ENCODE measurements at regions not wholly inside any gene's neighbourhood (a gene's known extent, or its start where the extent isn't known, plus 50 kb on each side); places are given as distances from the start of the nearest gene placed in this dataset.
"Not testable (repeated sequence)": the region's sequence is repeated elsewhere in the genome, so short reads cannot be mapped to it uniquely, and the experiment has no call there.

DNA sequence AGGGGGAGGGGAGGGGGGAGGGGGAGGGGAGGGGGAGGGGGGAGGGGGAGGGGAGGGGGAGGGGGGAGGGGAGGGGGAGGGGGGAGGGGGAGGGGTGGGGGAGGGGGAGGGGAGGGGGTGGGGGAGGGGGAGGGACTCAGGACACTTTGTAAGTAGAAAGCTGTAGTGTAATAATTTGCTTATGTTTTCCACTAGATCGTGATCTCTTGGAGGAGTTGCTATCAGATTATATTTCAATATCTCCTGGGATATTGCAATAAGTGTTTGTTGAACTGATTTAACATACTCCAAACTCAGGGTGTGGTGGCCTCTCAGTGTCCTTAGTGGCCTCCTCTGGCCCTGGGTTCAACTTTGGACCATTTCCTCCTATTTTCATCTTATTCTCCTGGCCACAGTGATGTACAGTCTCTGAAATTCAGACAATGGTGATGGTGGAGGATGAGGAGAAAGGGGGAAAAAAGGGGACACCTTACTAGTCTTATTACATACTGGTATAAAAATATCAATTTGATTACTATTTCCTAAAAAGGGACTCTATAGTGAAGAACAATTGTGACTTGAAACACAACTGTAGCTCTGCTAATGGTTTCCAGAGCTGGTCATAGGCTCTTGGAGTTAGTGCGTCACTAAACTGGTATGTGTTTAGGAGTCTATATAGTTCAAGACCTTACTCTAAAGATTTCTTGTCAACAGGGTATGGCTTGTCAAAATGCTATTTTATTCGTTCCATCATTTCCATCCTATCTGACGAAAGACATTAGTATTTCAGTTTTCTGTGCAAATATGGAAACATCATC is 89.6 kb downstream of the DDX1 start:
- no peak for DNase-seq (ENCODE audit: low read depth in 2 of 2)

DNA sequence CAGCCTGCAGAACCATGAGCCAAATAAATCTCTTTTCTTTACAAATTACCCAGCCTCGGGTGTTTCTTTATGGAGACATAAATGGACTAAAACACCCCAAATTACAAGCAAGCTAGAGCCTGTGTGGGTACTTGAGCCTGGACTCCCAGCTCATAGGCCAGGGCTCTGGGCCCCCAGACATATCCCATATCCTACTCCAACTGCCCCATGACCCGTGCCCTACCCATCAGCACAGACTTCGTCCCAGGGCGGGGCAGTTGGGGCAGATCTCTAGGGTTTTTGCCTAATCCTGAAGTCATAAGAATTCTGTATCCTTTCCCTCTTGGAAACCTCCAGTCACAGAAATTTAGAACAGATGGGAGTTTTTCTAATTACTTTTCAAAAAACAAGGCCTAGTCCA is 90.7 kb downstream of the DDX1 start:
- DNase-seq (ENCODE audit: low read depth in 2 of 2): no peak

DNA sequence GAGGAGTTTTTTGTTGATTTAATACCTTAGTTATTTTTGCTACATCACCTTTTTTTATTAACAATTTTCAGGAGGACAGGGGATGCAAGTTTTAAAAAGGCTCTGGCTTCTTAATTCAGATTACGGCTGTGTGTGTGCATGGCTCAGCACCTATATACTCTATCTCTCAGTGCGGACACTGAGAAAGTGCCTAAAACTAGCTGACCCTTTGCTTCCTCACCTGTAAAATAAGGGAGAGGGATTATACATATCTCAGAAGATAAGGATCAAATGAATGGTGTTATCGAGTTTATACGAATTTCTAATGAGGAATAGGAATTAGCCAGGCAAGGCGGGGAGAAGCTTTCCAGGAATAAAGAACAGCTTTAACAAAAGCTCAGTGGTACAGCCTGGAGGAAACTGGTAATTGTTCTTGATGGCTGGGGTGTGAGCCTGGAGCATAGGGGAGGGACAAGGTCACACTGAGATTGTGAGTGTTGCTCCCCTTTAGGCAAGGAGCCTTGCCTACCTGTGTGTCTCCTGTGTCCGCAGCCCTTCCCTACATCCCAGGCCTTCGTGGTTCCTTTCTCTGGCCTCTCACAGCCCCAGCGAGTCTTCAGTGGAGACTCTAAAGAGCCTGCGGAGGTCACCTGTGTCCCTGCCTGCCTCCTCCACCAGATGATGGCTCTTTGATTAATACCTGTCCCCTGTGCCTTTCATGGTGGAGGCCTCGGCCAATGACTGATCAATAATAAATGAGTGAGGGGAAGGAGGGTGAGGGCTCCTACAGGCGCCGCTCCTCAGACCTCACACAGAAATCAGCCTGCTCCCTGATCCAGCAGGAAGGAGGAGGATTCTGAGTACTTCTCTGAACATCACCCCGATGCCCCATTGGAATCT is 92.7 kb downstream of the DDX1 start:
- DNase-seq (ENCODE audit: low read depth in 2 of 2): no peak

DNA sequence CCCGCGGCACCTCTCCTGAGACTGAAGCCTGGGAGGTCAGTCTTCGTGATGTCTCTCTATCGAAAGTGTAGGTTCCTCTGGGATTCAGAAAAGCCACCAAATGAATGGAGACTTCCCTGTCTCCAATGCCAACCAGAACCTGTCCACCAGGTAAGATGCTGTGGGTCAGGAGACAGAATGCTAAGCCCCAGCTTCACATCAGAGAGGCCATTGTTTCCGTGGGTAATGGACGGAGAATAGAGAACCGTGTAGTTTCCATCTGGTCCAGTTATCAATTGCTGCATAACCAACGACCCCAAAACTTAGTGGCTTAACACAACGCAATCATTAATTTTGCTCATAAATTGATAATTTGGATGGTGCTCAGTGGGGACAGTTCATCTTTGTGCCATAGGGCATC is 93.5 kb downstream of the DDX1 start:
- no peak for DNase-seq (ENCODE audit: low read depth in 2 of 2)

DNA sequence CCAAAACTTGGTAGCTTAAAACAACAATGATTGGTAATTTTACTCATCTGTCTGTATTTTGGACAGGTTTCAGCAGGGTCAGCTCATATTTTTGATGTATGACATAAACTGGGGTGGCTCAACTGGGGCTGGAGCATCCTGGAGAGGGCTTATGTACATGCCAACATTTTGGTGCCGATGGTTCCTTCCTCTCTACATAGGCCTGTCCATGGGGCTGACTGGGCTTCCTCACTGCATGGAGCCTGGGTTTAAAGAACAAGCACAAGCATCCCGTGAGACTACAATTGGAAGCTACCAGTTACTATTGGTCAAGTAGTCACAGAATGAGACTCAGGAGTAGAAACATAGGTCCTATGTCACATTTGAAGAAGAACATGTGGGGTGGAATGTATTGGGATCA is 95.0 kb downstream of the DDX1 start:
- DNase-seq (ENCODE audit: low read depth in 2 of 2): no peak

DNA sequence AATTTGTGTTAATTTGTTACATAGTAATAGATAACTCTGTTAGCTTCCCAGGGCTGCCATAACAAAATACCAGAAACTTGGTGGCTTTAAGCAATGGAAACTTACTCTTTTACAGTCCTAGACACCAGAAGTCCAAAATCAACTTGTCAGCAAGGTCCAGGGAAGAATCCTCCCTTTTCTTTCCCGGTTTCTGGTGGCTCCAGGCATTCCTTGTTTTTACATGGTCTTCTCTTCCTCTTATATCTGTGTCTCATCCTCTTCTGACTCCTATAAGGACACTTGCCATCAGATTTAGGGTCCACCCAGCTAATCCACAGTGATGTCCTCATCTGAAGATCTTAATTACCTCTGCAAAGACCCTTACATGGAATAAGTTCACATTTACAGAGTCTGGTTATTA is 95.6 kb downstream of the DDX1 start:
- DNase-seq (ENCODE audit: low read depth in 2 of 2): no peak

DNA sequence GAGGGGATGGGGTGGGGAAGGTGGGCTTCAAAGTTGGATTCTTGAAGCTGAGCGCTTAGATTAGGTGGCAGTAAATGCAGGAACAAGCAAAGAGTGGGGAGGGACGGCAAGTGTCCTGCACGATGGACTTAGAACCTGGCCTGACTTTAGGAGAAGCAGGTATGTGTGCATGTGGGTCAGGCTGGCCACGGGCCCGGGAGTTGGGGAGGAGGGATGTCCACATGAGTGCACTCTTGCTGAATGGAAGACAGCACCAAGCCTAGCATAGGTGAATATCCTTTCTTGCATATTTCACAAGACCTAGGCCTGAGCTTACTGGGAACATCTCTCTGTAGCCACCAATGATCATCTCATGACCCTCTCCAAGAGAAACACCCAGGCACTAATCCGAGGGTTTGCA is 96.1 kb downstream of the DDX1 start:
- no peak for DNase-seq (ENCODE audit: low read depth in 2 of 2)

DNA sequence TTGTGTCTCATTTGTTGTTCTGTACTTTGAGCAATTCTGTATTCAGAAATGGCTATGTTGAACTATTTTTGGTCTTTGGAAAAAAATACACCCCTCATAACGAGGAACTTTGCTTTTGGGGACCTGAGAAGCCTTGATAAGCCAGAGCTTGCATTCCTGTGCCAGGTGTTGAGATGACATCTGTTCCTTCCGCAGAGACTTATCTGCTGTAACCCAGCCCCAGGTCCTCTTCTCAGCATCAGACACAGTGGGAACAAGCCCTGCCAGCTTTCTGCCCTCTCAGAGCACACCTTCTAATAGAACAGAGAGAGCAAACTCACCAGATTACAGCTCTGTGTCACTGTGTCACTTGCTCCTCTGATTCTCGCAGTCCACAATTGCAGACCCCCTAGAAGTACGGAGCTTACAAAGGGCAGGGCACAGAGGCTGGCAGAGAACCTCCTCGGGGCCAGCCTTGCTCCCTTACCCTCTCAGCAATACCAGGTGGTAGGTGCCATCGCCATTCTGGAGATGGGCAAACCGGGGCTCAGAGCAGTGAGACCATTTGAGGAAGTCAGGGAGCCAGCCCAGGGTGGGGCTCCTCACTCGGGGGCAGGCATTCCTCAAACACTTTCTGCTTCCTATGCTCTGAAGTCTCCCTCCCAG is 97.4 kb downstream of the DDX1 start:
- DNase-seq (ENCODE audit: low read depth in 2 of 2): no peak

DNA sequence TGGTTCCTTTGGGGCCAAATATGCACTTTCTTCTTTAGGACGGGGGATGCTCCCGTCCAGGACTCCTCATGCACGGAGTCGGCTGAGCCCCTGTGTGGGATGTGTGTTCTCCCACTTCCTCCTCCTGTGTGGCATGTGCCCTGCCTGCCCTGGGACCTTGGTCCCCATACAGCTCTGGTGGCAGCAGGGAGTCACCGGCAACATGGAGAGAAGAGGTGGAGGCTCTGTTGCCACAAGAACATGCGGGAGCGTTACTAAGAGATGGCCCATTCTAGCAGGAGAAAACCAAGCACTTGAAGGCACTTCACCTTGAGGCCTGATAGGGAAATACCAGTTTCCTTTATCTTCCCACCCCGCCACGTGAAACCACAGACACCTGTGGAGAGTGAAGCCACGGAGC is 98.0 kb downstream of the DDX1 start:
- DNase-seq (ENCODE audit: low read depth in 2 of 2): no peak

DNA sequence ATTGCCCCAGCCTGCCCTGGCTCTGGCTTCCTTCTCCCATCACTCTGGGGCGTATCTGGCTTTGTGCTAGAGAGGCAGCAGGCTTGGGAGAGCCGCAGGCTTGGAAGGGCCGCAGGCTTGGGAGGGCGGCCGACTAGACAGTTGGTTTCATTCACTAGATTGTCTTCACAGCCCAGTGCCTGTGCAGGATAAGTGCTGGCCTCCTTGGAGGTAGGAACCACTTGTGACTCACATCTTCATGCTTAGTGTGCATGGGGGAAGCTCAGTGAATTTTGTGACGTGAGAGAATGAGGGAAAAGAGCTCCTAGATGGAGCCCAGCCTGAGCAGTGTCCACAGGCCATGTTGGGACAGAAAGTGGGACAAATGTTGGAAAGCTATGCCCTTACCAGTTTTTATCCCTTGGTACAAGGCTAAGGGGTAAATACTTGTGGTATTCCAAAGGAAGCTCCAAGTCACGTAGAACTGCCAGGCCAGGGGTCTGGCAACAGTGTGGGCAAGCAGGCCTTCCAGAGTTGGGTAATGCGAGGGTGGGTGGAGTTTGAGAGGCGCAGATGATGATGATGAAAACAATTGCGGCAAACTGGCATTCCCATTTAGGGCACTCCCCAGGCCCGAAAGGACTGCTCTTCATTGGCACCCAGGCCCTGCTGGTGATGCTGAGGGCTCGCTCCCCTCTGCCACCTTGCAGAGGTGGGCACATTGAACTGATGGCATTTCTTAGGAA is 100.1 kb downstream of the DDX1 start:
- no peak for DNase-seq (ENCODE audit: low read depth in 2 of 2)

DNA sequence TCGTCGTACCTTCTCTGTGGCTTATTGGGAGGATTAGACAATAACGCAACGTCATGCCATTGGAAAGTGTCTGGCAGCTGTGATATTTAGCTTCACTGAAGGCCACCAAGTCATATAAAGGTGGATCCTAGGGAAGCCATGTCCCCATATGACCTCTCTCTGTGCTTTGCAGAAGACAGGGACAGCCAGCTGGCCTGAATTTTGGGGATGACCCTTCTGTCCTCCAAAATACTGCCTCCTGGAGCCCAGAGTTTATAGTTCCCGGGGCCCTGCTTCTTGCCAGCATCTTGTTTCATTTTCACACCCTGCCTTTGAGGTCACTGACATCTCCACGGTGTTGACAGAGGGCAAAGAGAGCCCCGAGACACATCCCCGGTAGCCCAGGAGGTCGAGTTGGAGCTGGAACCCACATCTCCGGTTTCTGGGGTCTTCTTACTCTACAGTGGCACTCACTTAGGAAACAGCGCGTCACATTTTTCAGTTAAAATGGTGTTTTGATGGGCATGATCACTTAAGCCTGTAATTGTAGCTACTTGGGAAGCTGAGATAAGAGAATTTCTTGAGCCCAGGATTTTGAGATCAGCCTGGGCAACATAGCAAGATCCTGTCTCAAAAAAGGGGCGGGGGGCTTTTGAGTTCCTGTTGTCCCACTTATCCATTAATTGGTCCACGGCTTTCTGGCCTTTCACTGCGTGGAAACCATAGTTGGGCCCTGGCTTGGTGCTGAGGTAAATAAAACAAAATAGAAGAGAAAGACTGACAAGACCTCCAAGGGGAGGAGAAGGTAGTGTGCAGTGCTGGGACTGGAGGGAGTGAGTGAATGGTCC is 101.1 kb downstream of the DDX1 start:
- DNase-seq (ENCODE audit: low read depth in 2 of 2): no peak

DNA sequence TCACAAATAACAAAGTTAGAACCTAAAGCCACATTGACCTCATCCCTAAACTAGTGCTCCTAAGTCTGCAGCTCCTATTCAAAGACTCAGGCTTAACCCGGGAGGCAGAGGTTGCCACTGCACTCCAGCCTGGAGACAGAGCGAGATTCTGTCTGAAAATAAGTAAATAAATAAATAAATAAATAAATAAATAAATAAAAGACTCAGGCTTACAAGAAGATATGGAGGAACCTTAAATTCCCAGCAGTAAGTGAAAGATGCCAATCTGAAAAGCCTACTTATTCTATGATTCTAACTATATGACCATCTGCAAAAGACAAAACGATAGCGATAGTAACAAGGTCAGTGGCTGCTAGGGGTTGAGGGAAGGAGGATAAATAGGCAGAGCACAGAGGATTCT is 101.7 kb downstream of the DDX1 start:
- DNase-seq (ENCODE audit: low read depth in 2 of 2): no peak

DNA sequence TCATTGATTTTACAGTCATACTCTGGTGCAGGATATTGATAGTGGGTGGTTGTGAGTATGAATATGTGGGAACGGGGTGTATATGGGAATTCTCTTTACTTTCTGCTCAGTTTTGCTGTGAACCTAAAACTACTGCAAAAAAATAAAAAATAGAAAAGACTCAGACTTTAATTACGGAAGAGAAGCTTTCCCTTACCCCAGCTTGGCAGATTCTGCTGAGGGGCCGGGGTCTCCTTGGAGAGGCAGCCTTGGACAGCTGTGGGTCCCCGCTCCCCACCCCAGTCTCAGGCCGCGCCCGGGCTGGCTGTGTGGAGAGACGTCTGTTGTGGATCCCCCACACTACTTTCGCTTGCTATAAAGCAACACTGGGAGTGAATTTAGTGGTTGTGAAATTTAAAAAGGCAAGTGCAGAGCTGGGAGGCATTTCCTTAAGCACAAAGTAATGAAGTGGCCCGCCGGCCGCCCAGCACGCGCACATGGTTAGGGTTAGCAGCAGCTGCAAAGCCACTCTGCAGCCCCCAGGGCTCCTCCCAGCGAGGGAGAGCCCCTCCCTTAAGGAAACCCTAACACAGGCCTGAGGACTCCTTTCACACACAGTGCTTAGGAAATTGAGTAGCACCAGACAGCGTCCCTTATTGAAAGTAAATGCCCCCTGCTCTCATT is 102.4 kb downstream of the DDX1 start:
- no peak for DNase-seq (ENCODE audit: low read depth in 2 of 2)

DNA sequence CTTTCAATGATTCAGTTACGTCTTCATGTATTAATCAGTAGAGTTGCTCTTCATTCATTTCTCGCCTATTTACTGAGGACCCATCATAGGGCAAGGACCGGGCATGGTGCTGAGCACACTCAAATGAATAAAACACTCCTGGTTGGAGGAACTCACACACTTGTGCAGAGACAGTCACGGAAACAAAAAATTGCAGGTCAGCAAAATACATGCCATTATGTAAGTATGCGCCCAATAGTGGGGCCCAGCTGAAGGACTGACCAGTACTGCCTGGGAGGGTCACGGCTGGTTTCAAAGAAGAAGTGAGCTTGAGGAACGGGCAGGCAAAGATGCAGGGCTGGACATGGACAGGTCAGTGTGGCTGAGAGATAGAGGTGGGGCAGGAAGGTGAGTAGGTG is 102.9 kb downstream of the DDX1 start:
- DNase-seq (ENCODE audit: low read depth in 2 of 2): no peak

DNA sequence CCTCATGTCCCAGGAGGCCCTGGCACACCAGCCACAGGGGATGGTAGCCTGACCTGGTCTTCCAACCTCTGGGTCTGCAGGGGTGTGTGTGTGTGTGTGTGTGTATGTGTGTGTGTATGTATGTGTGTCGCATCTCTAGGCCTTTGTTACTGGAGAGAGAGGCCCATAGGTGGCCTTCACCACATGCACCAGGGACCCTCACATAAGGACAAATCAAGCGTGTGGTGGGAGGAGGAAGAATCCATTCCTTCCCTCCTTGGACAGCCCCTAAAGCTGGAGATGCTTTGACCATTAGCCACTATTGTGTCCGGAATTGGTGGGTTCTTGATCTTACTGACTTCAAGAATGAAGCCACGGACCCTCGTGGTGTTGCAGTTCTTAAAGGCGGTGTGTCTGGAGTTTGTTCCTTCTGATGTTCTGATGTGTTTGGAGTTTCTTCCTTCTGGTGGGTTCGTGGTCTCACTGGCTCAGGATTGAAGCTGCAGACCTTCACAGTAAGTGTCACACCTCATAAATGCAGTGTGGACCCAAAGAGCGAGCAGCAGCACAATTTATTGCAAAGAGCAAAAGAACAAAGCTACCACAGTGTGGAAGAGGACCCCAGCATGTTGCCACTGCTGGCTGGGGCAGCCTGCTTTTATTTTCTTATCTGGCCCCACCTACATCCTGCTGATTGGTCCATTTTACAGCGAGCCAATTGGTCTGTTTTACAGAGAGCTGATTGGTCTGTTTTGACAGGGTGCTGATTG is 104.1 kb downstream of the DDX1 start:
- DNase-seq (ENCODE audit: low read depth in 2 of 2): no peak

DNA sequence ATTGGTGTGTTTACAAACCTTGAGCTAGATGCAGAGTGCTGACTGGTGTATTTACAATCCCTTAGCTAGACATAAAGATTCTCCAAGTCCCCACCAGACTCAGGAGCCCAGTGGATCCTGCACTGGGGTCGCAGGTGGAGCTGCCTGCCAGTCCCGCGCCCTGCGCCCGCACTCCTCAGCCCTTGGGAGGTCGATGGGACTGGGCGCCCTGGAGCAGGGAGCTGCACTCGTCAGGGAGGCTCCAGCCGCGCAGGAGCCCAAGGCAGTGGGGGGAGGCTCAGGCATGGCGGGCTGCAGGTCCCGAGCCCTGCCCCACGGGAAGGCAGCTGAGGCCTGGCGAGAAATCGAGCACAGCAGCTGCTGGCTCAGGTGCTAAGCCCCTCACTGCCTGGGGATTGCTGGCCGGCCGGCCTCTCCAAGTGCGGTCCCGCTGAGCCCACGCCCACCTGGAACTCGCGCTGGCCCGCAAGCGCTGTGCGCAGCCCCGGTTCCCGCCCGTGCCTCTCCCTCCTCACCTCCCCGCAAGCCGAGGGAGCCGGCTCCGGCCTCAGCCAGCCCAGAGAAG is 105.0 kb downstream of the DDX1 start:
- DNase-seq (ENCODE audit: low read depth in 2 of 2): not testable (repeated sequence)

DNA sequence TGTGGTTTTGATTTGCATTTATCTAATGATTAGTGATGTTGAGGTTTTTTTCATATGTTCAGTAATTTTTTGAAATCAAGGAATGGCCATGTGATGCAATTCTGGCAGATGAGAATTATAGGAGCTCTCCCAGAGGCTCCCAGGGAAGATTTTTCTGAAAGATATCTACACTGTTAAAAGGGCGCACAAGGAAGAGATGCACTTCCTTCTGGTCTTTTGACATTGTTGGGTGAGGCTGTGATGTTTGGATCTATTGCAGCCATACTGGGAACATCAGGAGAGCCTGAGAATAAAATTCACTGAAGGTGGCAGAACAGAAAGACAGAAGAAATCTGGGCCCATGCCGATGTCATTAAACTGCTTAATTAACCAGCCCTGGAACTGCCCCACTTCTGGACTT is 108.5 kb downstream of the DDX1 start:
- no peak for DNase-seq (ENCODE audit: low read depth in 2 of 2)

DNA sequence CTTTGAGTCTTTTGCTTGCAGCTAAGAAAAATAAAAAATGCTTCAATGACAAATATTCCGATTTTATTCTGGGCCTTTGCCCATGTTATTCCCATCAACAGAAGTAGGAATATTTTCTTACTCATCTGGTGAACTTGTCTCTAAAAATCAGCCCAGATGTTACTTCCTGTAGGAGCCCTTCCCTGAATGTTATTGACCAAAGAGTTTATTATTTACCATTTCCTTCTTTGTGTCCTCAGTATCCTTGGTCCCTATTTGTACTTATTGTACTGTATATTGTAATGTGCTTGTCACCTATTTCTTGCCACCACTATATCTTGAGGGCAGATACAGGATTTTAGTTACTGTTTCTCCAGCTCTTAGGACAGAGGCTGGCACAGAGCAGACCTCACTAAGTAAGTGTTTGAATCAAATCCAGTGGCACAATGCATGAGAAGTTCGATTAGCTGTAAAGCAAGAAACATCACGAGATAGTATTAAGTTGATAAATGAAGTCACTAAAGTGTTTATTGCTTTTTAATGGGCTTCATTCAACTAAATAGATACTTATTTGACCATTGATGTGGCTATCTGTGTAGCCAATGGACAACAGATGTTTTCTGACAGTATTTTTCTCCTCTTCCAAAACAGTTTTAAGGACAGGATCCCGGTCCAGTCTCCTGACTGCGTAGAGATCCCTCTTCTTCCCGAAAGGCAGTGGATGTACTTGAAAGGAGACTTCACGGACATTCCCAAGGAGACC is 109.1 kb downstream of the DDX1 start:
- no peak for DNase-seq (ENCODE audit: low read depth in 2 of 2)

All from dermis microvascular lymphatic vessel endothelial cell (primary cell).